CD1c-positive myeloid dendritic cell (primary cell): ENCODE measurements at regions not wholly inside any gene's neighbourhood (a gene's known extent, or its start where the extent isn't known, plus 50 kb on each side); places are given as distances from the start of the nearest gene placed in this dataset.

ENCODE experiments used
- DNase-seq: peaks from one replicate; pipeline ENCODE4 v3.0.0-alpha.2; 2016; ENCODE audit errors: extremely low spot score

DNA sequence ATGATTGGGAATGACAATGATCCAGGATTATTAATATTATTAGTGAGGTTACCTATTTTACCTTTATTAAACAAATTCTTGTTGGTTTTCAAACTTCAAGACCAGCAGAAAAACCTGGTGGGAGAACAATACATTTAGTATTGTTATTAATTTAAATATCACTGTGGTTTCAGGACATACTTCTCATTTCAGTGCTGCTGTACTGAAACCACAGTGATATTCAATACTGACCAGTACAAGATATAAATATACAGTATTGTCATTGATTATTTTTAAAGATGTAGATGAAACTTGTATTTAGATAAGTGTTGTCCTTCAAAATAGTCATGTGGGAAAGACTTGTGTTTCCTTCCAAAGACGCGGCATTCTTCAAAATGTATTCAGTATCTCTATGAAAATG is 1047.3 kb upstream of the CELF4 start:
- no peak for DNase-seq

DNA sequence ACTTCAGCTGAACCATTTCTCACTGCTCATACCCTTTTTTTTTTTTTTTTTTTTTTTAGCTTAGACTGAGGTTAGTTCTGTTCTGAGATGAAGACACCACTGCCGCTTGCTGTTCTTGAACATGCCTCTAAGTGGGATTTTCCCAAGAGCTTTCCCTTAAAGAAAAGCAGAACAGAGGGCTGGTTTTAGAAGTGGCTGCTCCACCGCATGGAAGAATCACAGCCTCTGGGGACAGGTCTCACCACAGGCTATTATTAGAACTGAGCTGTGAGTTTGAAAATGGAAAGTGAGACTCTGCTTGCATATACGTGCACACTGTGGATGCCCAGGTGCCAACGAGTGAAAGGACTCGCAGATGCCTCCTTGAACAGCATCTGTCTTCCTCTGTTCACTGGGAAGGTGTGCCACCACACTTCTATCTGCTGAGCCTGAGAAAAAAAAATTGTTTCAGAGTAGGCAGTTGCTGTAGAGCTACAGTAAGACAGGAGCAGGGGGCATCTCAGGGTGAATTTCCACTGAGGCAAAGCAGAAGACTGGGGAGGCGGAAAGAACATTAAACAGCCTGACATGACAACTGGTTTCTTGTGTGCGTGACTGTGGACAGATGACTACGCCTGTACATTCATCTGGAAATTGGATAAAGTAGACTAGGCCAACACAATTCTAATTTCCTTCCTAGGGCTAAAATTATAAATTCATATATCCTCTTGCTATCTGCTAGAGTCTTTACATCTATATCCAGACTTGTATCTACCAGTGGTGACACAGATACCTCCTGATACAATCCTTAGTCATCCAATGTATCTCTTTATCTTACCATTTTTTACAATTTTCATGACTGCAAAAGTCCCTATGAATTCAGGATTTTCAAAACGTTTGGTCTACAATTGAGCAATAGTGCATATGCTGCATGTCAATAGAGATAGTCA is 1045.7 kb upstream of the CELF4 start:
- no peak for DNase-seq

DNA sequence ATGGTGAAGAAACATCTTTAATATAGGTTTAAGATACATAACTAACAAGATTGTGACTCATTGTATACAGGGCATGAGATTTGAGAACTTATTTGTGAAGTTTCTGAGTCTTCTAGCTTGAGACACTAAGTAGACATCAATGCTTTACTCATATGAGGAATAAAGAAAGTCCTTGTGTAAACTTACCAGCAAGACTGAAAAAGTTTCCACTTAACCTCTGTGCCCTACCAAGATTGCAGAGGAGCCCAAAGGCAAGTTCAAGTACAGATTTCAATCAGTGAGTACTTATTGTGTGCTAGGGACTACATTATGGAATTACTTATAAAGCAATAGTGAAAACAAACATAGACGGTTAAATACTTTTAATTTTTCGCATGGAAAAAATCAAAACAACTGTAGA is 1041.2 kb upstream of the CELF4 start:
- no peak for DNase-seq

DNA sequence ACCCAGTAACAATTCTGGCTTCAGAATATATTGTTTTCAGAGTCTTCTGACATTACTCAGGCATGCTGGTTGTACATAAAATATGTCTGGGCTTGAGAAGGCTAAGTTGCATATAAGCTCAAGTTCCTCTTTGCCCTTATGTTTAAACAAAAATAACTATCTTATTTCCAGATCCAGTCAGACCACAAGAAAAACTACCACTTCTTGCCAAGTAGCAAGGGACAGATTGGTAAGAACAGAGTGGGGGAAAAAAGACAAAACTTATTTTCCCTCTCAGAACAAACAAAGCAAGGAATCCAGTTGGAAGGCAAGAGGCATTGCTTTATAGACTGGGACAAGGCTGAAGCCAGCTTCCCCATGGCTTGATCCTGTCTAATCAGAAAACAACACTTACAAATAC is 1036.7 kb upstream of the CELF4 start:
- DNase-seq, result no peak

DNA sequence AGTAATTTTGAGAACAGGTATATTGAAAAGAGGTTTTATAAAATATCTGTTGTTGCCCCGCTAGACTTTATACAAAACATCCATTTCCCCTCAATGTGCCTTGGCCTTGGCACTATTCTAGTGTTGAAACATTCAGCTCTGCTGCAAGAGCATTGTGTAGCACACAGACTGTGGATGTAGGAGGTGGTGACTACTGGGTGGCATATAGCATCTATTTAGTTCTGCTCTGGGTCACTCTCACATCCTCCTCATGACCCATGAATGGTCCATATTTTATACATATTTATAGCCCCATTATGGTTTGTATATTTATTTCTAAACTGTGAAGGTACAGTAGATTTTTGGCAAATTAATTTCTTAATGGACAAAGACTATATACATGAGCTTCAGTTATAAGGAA is 1022.0 kb upstream of the CELF4 start:
- DNase-seq, result no peak

DNA sequence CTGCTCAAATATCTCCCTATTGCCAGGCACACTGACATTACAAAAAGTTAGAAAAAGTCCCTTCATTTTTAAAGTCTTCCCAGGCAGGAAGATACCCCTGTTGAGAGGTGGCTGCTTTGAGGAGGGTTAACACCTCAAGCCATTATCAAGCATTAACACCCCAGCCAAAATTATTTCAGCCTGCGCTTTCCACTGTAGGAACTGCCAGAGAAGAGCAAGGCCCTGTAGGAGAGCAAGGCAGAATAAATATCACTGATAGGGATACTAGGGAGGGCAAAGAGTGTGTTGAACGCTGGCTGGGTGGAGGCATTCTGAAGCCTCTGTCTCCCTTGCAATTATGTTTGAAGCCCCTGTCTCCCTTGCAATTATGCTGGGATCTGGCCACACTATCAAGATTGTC is 1020.7 kb upstream of the CELF4 start:
- DNase-seq, result no peak

DNA sequence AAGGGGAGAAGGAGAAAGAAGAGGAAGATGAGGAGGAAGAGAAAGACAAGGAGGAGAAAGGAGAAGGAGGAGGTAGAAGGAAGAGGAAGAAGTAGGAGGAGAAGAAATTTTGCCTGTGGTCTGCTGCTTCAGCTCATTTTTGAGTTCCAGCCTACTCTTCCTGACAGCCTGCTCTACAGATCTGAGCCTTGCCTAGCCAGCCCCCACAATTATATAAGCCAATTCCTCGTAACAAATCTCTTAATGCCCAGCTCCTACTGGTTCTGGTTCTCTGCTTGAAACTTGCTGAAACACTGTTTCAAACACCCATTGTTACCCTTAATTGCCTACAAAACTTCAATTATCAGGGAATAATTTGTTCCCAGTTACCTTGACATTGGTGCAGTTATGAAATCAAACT is 1014.2 kb upstream of the CELF4 start:
- no peak for DNase-seq

DNA sequence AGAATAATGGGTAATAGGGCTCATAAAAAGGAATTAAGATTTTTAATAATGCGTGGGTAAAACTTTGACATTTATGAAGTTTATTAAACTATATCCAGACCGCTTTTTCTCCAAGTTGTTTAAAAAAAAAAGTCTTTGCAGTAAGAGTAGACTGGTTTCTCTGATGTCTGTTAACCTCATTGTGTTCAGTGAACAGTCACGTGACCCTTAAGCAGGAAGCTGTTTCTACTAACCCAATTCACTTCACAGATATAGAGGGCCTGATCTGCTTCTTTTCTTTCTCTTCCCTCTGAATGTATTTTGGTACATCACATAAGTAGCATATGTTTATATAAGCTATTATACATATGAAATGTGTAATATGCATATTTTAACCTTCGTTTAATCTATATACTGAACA is 1011.3 kb upstream of the CELF4 start:
- no peak for DNase-seq

DNA sequence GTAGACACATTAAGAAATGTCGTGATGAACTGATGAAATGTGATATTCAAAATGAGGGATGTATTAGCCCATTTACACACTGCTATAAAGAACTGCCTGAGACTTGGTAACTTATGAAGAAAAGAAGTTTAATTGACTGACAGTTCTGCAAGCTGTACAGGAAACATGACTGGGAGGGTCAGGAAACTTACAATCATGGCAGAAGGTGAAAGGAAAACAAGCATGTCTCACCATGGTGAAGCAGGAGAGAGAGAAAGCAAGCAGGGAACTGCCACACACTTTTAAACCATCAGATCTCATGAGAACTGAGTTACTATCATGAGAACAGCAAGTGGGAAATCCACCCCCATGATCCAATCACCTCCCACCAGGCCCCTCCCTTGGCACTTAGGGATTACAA is 1010.8 kb upstream of the CELF4 start:
- DNase-seq, result no peak

DNA sequence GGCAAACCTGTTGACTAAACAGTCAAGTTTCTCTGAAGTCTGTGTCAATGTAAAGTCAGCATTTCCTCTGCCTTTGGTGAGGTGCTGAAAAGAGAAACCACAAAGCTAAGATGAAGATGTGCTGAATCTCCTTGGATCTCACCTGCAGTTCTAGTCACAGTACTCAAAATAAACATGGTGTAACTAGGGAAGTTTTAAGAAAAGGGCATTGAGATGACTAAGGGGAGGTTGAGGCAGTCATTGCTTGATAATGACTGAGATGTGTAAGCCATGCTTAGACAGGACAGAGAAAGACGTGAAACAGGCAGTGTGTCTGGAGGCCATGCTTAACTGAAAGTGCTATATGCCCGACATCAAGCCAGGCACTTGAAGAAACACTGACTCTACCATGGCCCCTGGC is 1010.0 kb upstream of the CELF4 start:
- no peak for DNase-seq

DNA sequence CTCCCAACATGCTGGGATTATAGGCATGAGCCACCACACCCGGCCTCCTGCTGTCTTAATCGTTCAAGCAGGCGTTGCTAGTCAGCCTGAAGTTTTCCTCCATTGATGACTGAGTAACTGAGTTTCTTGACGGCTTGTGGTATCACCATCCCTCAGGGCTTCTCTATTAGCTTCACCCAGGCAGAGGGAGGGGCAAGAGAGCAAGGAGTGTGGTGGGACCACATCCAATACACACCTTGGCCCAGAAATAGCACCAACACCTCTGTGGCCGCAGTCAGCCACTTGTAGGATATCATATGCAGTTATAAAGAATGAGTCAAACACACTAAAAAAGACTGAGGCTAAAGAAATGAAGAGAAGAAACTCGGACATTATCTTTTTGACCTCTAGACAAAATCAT is 1009.4 kb upstream of the CELF4 start:
- DNase-seq, result no peak

DNA sequence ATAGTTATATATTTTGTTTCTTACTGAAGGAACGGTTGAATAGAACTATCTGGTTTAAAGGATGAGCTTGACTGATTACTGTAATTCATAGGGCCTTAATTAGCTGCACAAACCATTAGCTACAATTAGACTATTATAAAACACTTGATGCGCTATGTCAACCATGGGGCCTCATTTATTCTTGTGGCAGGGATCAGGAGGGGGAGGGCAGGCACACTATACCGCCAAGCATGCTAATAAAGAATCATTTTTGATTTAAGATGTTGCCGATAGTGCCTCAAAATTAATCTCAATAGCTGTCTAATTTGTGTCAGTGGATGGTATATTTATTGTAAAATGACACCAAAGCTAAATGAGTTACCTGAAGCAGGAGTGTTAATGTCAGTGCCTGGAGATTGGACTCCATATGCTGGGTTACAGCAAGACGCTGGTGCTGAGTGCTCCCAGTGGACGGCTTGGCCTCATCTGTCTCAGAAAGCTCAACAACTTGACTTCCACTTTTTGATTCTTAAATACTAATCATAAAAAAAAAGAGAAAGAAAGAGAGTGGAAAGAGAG is 1007.0 kb upstream of the CELF4 start:
- DNase-seq, result no peak

DNA sequence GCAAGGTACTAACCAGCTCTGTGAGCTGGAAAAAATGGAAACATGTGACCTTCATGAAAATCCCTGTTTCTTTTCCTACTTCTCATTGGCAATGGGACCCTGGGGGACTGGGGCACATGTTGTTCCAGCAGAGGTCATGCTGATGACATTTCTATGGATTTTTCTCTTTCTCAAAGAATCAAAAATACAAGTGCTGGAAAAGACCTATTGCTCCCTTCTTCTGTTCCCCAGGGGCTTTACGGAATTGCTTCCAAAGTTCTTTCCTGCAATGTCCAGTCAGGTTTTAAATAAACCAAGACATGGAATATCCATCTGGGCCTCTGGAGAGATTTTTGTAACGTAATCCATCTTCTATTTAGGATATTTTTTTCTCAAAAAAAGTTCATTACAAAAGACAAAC is 1006.1 kb upstream of the CELF4 start:
- no peak for DNase-seq

DNA sequence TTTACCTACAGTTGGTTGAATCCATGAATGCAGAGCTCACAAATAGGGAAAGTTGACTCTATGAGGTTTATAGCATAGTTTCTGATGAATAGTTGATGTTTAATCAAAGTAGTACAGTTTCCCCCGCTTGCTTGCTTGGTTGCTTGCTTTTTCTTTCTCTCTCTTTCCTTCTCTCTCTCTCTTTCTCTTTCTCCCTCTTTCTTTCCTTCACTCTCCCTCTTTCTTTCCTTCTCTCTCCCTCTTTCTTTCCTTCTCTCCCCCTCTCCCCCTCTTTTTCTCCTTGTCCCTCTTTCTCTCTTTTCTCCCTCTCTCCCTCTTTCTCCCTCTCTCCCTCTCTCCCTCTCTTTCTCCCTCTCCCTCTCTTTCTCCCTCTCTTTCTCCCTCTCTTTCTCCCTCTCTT is 999.9 kb upstream of the CELF4 start:
- no peak for DNase-seq

DNA sequence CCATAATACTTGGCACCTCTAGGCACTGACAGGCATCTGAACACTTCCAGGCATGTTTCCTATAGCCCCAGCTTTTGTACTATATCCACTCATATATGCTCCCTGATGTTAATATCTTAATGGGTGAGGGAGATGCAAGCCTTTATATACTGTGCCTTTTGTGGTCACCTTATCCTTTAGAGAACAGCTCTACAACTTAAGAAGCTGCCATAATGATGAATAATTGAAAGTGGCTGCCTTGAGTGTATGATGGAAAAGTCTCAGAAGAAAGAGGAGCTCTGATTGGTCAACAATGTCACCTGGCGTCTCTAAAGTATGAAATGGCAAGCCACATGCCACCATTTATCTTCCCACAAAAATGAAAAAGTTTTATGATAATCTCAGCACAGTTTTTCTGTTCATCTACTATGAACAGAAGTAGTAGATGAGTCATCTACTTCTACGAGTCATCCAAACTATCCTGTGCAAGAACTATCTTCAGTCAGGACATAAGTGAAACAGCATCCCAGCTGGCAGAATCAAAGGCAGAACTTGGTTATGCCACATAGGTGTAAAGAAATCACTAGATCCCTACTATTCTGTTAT is 997.9 kb upstream of the CELF4 start:
- no peak for DNase-seq

DNA sequence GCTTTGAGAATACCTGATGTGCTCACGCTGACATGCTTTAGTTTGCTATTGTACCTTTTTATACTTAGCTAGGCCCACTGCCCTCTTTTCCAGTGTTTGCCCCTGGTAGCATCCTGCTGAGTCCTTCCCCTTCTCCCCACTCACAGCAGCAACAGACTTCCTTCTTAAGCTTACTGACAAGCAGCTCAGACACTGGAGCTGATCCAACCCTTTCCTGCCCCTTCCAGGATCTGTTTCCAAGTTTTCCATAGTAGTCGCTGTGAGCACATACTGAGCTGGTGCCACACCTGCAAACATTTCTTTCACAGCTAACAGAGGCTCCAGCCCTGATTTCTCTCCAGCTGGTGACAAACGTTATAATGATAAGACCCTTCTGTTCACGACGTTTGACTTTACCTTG is 991.4 kb upstream of the CELF4 start:
- no peak for DNase-seq

DNA sequence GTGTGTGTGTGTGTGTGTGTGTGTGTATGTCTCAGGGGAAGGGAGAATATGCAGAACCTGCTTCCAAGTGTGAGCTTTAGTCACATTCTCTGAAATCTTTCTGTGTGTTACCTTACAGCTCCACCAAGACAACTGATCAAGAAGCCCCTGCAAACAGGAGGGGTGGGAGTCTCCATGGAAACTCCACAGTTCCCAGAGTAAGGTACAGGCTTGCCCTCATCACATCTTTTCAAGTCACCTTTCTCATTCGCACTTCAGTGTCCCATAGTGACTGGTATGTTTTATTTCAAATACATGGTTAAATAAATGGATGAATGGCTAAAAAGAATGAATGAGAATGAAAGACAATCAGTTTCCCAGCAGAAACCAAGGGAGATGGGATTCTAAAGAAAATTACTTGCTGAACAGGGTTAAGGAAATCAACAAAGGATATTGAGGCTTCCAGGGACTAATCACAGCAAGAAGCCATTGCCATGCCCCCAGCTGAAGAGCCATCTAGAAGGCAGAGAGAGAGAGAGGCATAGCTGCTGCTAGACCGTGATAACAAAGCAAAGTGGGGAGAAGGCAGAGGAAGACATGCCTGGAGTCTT is 987.2 kb upstream of the CELF4 start:
- no peak for DNase-seq

DNA sequence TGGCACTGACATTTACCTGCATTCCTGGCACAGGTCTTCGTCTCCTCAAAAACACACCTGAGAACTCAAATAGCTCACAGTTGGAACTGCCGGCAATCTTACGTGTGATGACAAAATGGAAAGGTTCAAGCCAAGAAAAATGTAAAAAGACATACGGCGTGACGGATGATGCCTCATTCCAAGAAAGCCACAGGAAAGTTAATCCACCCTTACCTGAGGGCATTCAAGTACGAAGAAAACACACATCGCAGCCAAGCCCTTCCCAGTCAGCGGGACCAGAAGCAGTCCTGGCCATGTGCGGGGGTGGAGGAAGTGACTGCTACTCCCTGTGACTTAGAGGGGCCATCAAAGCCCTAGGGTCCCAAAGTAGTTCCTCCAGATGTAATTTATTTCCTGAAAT is 986.3 kb upstream of the CELF4 start:
- DNase-seq, result no peak

DNA sequence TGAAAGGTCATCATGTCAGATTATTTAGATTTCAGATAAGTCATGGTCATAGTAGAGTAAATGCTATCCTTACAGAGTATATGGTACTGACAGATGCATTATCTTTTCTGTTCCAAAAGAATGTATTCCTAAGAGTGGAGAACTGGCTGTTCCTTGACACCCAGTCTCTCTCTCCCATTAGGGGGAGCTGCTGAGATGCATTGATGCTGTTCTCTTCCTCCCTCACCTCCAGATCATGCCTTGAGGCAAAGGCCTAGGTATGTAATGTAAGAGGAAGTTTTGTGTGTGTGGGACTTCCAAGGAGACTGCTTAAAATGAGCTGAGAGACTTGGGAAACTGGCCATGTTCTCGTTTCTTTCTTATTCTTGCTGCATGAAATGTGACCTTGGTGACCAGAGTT is 979.5 kb upstream of the CELF4 start:
- DNase-seq, result no peak

DNA sequence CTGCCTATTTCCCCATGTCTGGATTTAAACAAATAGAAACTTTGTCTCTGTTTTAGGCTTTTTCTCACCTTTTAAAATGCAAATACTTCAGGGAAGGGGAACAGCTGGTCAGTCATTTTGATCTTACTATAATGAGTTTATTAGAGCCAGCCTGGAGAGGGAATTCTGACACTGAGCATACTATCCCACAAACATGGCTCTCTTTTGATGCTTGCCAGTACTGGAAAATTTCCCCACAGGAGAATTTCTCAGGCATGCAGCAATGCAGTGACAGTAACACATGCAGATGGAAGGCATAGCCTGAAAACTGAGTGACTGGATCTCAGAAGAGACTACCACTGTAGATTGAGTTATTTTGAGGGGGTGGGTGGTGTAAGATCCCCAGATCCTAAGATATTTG is 974.3 kb upstream of the CELF4 start:
- DNase-seq, result no peak

DNA sequence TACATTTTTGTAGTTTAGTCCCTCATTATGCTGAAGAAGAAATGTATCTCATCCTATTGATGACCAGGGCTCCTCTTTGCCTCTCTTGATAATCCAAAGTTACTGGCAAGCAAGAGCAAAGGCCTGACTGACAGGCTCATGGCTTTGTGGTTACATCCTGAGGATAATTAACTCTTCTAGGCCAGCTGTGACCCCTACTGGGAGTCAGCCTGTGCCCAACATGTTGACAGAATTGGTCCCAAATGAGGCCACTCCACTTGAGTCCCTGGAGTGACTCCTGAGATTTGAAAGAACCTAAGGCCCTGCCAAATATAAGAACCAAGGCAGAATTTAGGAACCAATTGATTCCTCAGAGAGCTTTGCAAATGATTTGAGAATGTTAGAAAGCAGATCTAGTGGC is 973.8 kb upstream of the CELF4 start:
- DNase-seq, result no peak

DNA sequence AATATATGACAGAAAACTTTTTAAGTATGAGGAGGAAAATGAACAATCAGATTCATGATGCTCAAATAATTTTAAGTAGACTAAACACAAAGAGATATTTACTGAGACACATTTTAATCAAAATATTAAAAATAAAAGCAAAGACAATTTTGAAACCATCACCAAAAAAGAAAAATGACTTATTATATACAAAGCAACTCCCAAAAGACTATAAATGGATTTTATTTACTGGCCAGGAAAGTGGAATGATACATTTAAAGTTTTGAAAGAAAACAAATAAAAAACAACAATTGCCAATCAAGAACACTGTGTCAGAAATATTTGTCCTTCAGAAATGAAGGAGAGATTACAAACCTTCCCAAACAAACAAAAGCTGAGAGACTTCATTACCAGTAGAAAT is 968.5 kb upstream of the CELF4 start:
- DNase-seq, result no peak

DNA sequence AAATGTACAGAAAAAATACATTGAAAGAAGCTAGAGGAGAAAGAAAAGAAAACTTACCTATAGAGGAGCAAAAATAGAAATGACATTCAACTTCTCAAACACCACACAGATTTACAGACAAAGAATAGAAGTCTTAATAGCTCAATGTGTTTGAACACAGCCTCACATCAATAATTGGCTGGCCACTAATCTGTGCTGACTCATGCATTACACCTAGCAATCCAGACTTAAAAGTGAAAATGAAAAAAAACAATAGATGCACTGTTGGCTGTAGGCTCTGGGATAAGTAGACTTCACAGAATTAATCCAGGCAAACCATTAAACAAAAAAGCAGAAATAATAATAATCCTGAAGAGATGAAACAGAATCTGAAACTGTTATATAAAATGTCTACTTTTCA is 961.3 kb upstream of the CELF4 start:
- no peak for DNase-seq
